ENCODE measurements at regions not wholly inside any gene's neighbourhood (a gene's known extent, or its start where the extent isn't known, plus 50 kb on each side); places are given as distances from the start of the nearest gene placed in this dataset.
A peak's percentile ranks its signal among the peaks of the same experiment; 100 is the strongest.

- intact Hi-C loops (cut with DNase I) = loop anchor here (10.0 kb wide), 1 partner anchor 222 kb away; the partner anchor contains the start of gene NCKAP5
- DNase-seq = no peak
Measured at GRCh38 chr2:133787207-133787606, 218.9 kb upstream of the NCKAP5 start.

- intact Hi-C loops (cut with DNase I) = loop anchor here (10.0 kb wide), 1 partner anchor 223 kb away; the partner anchor contains the start of gene NCKAP5
- DNase-seq = no peak
Measured at GRCh38 chr2:133787651-133788050, 219.4 kb upstream of the NCKAP5 start.

GRCh38 chr2:133788386-133788785 is 220.1 kb upstream of the NCKAP5 start:
- intact Hi-C loops (cut with DNase I) = loop anchor here (10.0 kb wide), 1 partner anchor 224 kb away; the partner anchor contains the start of gene NCKAP5
- DNase-seq = no peak

GRCh38 chr2:133789743-133790142 is 221.5 kb upstream of the NCKAP5 start:
- intact Hi-C loops (cut with DNase I) = loop anchor here (10.0 kb wide), 1 partner anchor 225 kb away; the partner anchor contains the start of gene NCKAP5
- no peak for DNase-seq

- intact Hi-C loops (cut with DNase I) = no loop called here
- no peak for DNase-seq
Measured at GRCh38 chr2:133790711-133791110, 222.4 kb upstream of the NCKAP5 start.

- no peak for DNase-seq
- intact Hi-C loops (cut with DNase I) = no loop called here
Measured at GRCh38 chr2:133791191-133791590, 222.9 kb upstream of the NCKAP5 start.

- DNase-seq = no peak
- intact Hi-C loops (cut with DNase I) = no loop called here
Measured at GRCh38 chr2:133792223-133792622, 224.0 kb upstream of the NCKAP5 start.

- DNase-seq = no peak
- intact Hi-C loops (cut with DNase I) = no loop called here
Measured at GRCh38 chr2:133794114-133794513, 225.9 kb upstream of the NCKAP5 start.

GRCh38 chr2:133801946-133802345 is 233.7 kb upstream of the NCKAP5 start:
- intact Hi-C loops (cut with DNase I) = no loop called here
- peak in 5 of 42 donors; percentile 4 to 30 (median 12) for DNase-seq

GRCh38 chr2:133802409-133803039 is 234.3 kb upstream of the NCKAP5 start:
- intact Hi-C loops (cut with DNase I) = no loop called here
- peak in 8 of 42 donors; percentile 2 to 42 (median 28) for DNase-seq

GRCh38 chr2:133806564-133806963 is 238.3 kb upstream of the NCKAP5 start:
- intact Hi-C loops (cut with DNase I) = no loop called here
- DNase-seq = no peak

GRCh38 chr2:133809485-133809884 is 241.2 kb upstream of the NCKAP5 start:
- intact Hi-C loops (cut with DNase I) = no loop called here
- no peak for DNase-seq

- intact Hi-C loops (cut with DNase I) = no loop called here
Measured at GRCh38 chr2:133810559-133810958, 242.3 kb upstream of the NCKAP5 start.

GRCh38 chr2:133811409-133812125 is 243.3 kb upstream of the NCKAP5 start:
- no peak for DNase-seq
- intact Hi-C loops (cut with DNase I) = no loop called here

More at GRCh38 chr2:133810559-133810958, 242.3 kb upstream of the NCKAP5 start:
- DNase-seq = no peak

- intact Hi-C loops (cut with DNase I) = no loop called here
- no peak for DNase-seq
Measured at GRCh38 chr2:133812826-133813617, 244.8 kb upstream of the NCKAP5 start.

GRCh38 chr2:133814890-133815289 is 246.6 kb upstream of the NCKAP5 start:
- DNase-seq = no peak
- intact Hi-C loops (cut with DNase I) = no loop called here

GRCh38 chr2:133816037-133816436 is 247.8 kb upstream of the NCKAP5 start:
- intact Hi-C loops (cut with DNase I) = no loop called here
- no peak for DNase-seq

- intact Hi-C loops (cut with DNase I) = no loop called here
- no peak for DNase-seq
Measured at GRCh38 chr2:133817680-133818566, 249.7 kb upstream of the NCKAP5 start.

GRCh38 chr2:133818661-133819060 is 250.4 kb upstream of the NCKAP5 start:
- no peak for DNase-seq
- intact Hi-C loops (cut with DNase I) = no loop called here

Data from head of caudate nucleus (tissue), 42 donors.